ENCODE measurements at regions not wholly inside any gene's neighbourhood (a gene's known extent, or its start where the extent isn't known, plus 50 kb on each side); places are given as distances from the start of the nearest gene placed in this dataset.

- Histone ChIP-seq H3K27ac (ENCODE audit: low read depth in 1 of 2, low read length in 2 of 2) (no peak overlapping the region), H3K9ac (ENCODE audit: low read depth in 1 of 2, low read length in 2 of 2) (no peak overlapping the region), H3K36me3 (ENCODE audit: control insufficient read depth in 4 of 4, insufficient read depth in 3 of 4, low read depth in 1 of 4, low read length in 3 of 4) (no peaks in the 10 kb centered on the region), H3K4me1 (ENCODE audit: control insufficient read depth in 4 of 4, insufficient read depth in 4 of 4, low read length in 3 of 4) (peaks cover 0 to 5% (median 0%) of the 10 kb centered on the region in 4 donors), H3K4me3 (ENCODE audit: low read depth in 1 of 3, low read length in 3 of 3) (no peak overlapping the region), H3K9me3 (ENCODE audit: control insufficient read depth in 4 of 4, low read length in 3 of 4) (no peaks in the 10 kb centered on the region), H3K27me3 (ENCODE audit: control insufficient read depth in 4 of 4, insufficient read depth in 4 of 4, low read length in 3 of 4) (no peaks in the 10 kb centered on the region)
- 65% methylated on average over 4 of the region's 4 CpGs for WGBS
- DNase-seq (ENCODE audit: low spot score) = no peak
- no peak for TF ChIP-seq TAF1 (conservative IDR thresholded peaks at IDR 0.05)
- TF ChIP-seq YY1 (IDR thresholded peaks at IDR 0.05) = no peak
- no peak for TF ChIP-seq HNF4G (IDR thresholded peaks at IDR 0.05)
- TF ChIP-seq ZBTB33 (IDR thresholded peaks at IDR 0.05) = no peak
Observed at GRCh38 chr6:56807989-56808337, 146.9 kb upstream of the BEND6 start.

GRCh38 chr6:56807326-56807988 lies 147.4 kb upstream of the BEND6 start:
- Histone ChIP-seq H3K27me3 (ENCODE audit: control insufficient read depth in 4 of 4, insufficient read depth in 4 of 4, low read length in 3 of 4) (no peaks in the 10 kb centered on the region), H3K36me3 (ENCODE audit: control insufficient read depth in 4 of 4, insufficient read depth in 3 of 4, low read depth in 1 of 4, low read length in 3 of 4) (no peaks in the 10 kb centered on the region), H3K9ac (ENCODE audit: low read depth in 1 of 2, low read length in 2 of 2) (no peak overlapping the region), H3K4me1 (ENCODE audit: control insufficient read depth in 4 of 4, insufficient read depth in 4 of 4, low read length in 3 of 4) (peaks cover 0 to 5% (median 0%) of the 10 kb centered on the region in 4 donors), H3K4me3 (ENCODE audit: low read depth in 1 of 3, low read length in 3 of 3) (no peak overlapping the region), H3K9me3 (ENCODE audit: control insufficient read depth in 4 of 4, low read length in 3 of 4) (no peaks in the 10 kb centered on the region), H3K27ac (ENCODE audit: low read depth in 1 of 2, low read length in 2 of 2) (no peak overlapping the region)
- no peak for DNase-seq (ENCODE audit: low spot score)
- WGBS = 53% methylated on average over 4 of the region's 4 CpGs
- TF ChIP-seq RXRA (IDR thresholded peaks at IDR 0.05) = peak; percentile 37 to 71
- peak; percentile 21 for TF ChIP-seq HNF4G (IDR thresholded peaks at IDR 0.05)
- peak in 1 of 2 donors; percentile 54 for TF ChIP-seq JUND (IDR thresholded peaks at IDR 0.05)
- peak; percentile 72 to 74 for TF ChIP-seq HNF4A (conservative IDR thresholded peaks at IDR 0.05)
- TF ChIP-seq RAD21 (IDR thresholded peaks at IDR 0.05) = no peak
- no peak for TF ChIP-seq FOXA1 (IDR thresholded peaks at IDR 0.05)
- no peak for TF ChIP-seq SP1 (IDR thresholded peaks at IDR 0.05)
- peak; percentile 44 for TF ChIP-seq REST (IDR thresholded peaks at IDR 0.05)
- peak; percentile 48 for TF ChIP-seq YY1 (IDR thresholded peaks at IDR 0.05)

- Histone ChIP-seq H3K36me3 (ENCODE audit: control insufficient read depth in 4 of 4, insufficient read depth in 3 of 4, low read depth in 1 of 4, low read length in 3 of 4) (no peaks in the 10 kb centered on the region), H3K4me3 (ENCODE audit: low read depth in 1 of 3, low read length in 3 of 3) (no peak overlapping the region), H3K9me3 (ENCODE audit: control insufficient read depth in 4 of 4, low read length in 3 of 4) (no peaks in the 10 kb centered on the region), H3K4me1 (ENCODE audit: control insufficient read depth in 4 of 4, insufficient read depth in 4 of 4, low read length in 3 of 4) (peaks cover 0 to 5% (median 0%) of the 10 kb centered on the region in 4 donors), H3K27me3 (ENCODE audit: control insufficient read depth in 4 of 4, insufficient read depth in 4 of 4, low read length in 3 of 4) (no peaks in the 10 kb centered on the region), H3K27ac (ENCODE audit: low read depth in 1 of 2, low read length in 2 of 2) (no peak overlapping the region), H3K9ac (ENCODE audit: low read depth in 1 of 2, low read length in 2 of 2) (no peak overlapping the region)
- no peak for DNase-seq (ENCODE audit: low spot score)
- 91% methylated on average over 1 of the region's 1 CpG for WGBS
- TF ChIP-seq FOXA1 (IDR thresholded peaks at IDR 0.05) = no peak
- TF ChIP-seq HNF4A (conservative IDR thresholded peaks at IDR 0.05) = no peak
- no peak for TF ChIP-seq REST (IDR thresholded peaks at IDR 0.05)
- no peak for TF ChIP-seq MAX (IDR thresholded peaks at IDR 0.05)
- no peak for TF ChIP-seq ATF3 (IDR thresholded peaks at IDR 0.05)
- no peak for TF ChIP-seq NR2F2 (IDR thresholded peaks at IDR 0.05)
- no peak for TF ChIP-seq YY1 (IDR thresholded peaks at IDR 0.05)
- no peak for TF ChIP-seq TAF1 (conservative IDR thresholded peaks at IDR 0.05)
- TF ChIP-seq RXRA (IDR thresholded peaks at IDR 0.05) = no peak
- no peak for TF ChIP-seq SP1 (IDR thresholded peaks at IDR 0.05)
- TF ChIP-seq GABPA (IDR thresholded peaks at IDR 0.05 in 1 of 2, conservative IDR thresholded peaks at IDR 0.05 in 1 of 2) = no peak
- TF ChIP-seq JUND (IDR thresholded peaks at IDR 0.05) = no peak
- TF ChIP-seq FOXA2 (IDR thresholded peaks at IDR 0.05) = no peak
Observed at GRCh38 chr6:56806368-56806767, 148.5 kb upstream of the BEND6 start.
